22Rv1 (cell line): ENCODE measurements at regions not wholly inside any gene's neighbourhood (a gene's known extent, or its start where the extent isn't known, plus 50 kb on each side); places are given as distances from the start of the nearest gene placed in this dataset.

Source experiments
- ZFX ChIP-seq: fragments of 450-650 bp; IDR thresholded peaks from 2 replicates; pipeline ENCODE4 v1.6.1; 2017; ENCODE audit warnings: antibody characterized with exemption, borderline replicate concordance
- TF ChIP-seq, protein P1 (sequence below): fragments of 450-650 bp; IDR thresholded peaks from 2 replicates; pipeline ENCODE4 v1.5.1; 2017; ENCODE audit warnings: mild to moderate bottlenecking

DNA sequence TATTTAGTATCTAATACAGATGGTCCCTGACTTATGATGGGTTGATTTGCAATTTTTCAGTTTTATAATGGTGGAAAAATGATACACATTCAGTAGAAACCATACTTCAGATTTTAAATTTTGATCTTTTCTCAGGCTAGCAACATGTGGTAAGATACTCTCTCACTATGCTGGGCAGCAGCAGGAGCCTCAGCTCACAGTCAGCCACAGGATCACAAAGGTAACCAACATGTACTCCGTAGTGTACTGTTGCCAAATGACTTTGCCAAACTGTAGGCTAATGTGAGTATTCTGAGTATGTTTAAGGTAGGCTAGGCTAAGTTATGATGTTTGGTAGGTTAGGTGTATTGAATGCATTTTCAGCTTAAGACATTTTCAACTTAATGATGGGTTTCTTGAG, 498.6 kb upstream of the DPPA4 start:
- TF ChIP-seq, protein P1, sequence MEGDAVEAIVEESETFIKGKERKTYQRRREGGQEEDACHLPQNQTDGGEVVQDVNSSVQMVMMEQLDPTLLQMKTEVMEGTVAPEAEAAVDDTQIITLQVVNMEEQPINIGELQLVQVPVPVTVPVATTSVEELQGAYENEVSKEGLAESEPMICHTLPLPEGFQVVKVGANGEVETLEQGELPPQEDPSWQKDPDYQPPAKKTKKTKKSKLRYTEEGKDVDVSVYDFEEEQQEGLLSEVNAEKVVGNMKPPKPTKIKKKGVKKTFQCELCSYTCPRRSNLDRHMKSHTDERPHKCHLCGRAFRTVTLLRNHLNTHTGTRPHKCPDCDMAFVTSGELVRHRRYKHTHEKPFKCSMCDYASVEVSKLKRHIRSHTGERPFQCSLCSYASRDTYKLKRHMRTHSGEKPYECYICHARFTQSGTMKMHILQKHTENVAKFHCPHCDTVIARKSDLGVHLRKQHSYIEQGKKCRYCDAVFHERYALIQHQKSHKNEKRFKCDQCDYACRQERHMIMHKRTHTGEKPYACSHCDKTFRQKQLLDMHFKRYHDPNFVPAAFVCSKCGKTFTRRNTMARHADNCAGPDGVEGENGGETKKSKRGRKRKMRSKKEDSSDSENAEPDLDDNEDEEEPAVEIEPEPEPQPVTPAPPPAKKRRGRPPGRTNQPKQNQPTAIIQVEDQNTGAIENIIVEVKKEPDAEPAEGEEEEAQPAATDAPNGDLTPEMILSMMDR = no peak
- no peak for TF ChIP-seq ZFX
